GM10248 (cell line): ENCODE measurements at regions not wholly inside any gene's neighbourhood (a gene's known extent, or its start where the extent isn't known, plus 50 kb on each side); places are given as distances from the start of the nearest gene placed in this dataset.

Source experiments
- CTCF ChIA-PET: fragments of 300-600 bp; sonication (Branson Sonifier 250); formaldehyde crosslinking; extraction: SDS; loops from one replicate; lab custom pipeline; 2021; ENCODE audit warnings: antibody characterized with exemption; lab: Yijun Ruan, JAX
- POLR2A ChIA-PET: fragments of 350-650 bp; sonication (Branson Sonifier 250); formaldehyde crosslinking; extraction: SDS; loops from one replicate; lab custom pipeline; 2020; ENCODE audit warnings: antibody characterized with exemption; lab: Yijun Ruan, JAX
- DNase-seq: peaks from one replicate; pipeline ENCODE4 v3.0.0; 2012; ENCODE audit errors: extremely low spot score
- CTCF ChIP-seq: IDR thresholded peaks from 2 replicates; pipeline ENCODE4 v1.5.1; 2012; ENCODE audit warnings: mild to moderate bottlenecking, low read depth; ENCODE audit errors: extremely low read depth, missing control alignments, control extremely low read depth

DNA sequence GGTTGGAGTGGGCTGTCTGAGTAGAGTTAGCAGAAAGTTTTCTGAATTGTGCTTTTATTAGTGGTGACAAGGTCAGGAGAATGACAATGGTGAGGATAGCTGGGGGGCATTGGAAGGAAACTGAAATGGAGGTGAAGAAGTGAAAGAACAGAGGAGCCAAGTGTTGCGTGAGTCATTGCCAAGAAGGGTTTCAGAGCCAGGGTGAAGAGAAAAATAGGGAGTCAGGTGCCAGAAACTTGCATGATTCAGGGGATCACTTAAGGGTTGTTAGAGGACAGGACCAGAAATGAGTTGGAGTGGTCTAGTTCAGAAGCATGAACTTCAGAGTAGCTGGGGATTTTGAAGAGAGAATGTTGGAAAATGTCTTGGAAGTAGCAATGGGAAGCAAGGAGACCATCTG, 86.0 kb upstream of the GALNT15 start:
- no peak for TF ChIP-seq CTCF

GRCh38 chr3:16089521-16089920, 85.0 kb upstream of the GALNT15 start:
- POLR2A ChIA-PET = no interaction called here
- no peak for DNase-seq
- CTCF ChIA-PET = no interaction called here
- TF ChIP-seq CTCF = no peak

More for the DNA sequence above, 86.0 kb upstream of the GALNT15 start:
- no peak for DNase-seq
- CTCF ChIA-PET = no interaction called here
- POLR2A ChIA-PET = no interaction called here

DNA sequence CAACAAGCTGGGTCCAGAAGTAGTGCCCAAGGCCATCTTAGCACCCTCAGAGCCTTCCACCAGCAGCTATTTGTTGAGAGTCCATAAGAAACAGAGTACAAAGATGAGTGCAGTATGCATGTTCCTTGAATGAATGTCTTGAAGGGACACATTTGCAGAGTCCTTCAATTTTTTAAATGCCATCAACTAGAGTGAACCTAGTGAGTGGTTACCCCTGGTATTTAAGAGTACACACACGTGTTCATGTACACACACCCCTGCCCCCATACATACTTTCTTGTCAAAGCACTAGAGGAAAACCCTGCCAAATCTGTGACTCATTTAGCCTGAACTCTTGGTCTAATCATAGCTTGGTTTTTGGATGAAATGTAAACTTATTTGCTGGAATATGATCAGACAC, 84.5 kb upstream of the GALNT15 start:
- no peak for TF ChIP-seq CTCF
- ChIA-PET CTCF (no interaction called here), POLR2A (no interaction called here)
- no peak for DNase-seq

- TF ChIP-seq CTCF = no peak
- CTCF ChIA-PET = no interaction called here
- DNase-seq = no peak
- POLR2A ChIA-PET = no interaction called here
Measured at GRCh38 chr3:16090706-16091105, 83.8 kb upstream of the GALNT15 start.

GRCh38 chr3:16092923-16093322, 81.6 kb upstream of the GALNT15 start:
- no peak for DNase-seq
- no peak for TF ChIP-seq CTCF
- ChIA-PET POLR2A (no interaction called here), CTCF (no interaction called here)

- ChIA-PET CTCF (no interaction called here), POLR2A (no interaction called here)
- no peak for DNase-seq
- TF ChIP-seq CTCF = no peak
Measured at GRCh38 chr3:16101295-16102186, 72.9 kb upstream of the GALNT15 start.
